SKM-1 treated with dmso at 0.1 percent for 144 hours (cell line): ENCODE measurements at regions not wholly inside any gene's neighbourhood (a gene's known extent, or its start where the extent isn't known, plus 50 kb on each side); places are given as distances from the start of the nearest gene placed in this dataset.
"Not testable (repeated sequence)": the region's sequence is repeated elsewhere in the genome, so short reads cannot be mapped to it uniquely, and the experiment has no call there.

Experiments used
- DNase-seq: peaks from one replicate; lab custom pipeline; 2025; ENCODE audit not compliant: unreplicated experiment; lab: John Stamatoyannopoulos, UW

DNA sequence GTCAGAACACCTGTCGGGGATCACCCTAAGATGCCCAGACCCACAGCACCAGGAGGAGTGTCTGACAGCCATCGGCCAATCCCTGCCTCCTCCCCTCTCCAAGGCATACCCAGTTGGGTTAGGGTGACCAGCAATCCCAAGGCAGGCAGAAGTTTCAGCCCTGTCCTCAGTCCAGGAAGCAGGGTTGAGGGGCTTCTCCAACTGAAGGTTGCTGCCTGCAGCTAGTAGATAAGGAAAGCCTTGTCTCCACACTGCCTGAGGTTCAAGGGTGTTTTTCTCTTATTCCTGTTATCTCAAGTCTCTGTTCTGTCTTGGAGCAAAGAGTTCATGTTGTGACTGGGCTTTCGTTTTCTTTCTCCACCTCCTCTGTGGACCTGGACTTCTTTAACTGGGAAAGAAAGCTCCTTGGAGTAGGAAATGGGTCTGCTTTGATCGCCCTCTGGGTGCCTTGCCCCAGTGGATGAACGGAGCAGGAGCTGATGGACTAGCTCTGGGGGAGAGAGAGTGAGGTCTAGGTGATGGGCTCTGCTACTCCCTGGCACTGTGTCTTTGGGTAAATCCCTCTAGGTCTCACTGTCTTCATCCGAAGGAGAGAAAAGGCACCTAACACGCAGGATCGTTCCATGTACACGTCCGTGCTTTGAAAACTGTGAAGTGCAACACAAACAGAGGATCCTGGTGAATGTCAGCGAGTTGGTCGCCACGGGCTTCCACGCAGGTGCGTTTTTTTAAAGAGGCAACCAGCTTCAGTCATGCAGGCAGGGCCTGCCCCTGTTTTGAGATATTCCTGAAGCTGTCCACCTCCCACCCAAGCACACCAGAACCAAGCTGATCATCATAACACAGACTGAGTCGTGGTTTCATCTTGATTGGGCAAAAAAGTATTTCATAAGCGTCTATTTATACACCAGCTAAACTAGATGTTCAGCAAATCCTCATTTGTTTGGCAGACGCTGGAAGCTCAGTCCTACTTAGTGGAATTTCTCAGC lies 52.5 kb upstream of the FOXN3 start:
- no peak for DNase-seq

DNA sequence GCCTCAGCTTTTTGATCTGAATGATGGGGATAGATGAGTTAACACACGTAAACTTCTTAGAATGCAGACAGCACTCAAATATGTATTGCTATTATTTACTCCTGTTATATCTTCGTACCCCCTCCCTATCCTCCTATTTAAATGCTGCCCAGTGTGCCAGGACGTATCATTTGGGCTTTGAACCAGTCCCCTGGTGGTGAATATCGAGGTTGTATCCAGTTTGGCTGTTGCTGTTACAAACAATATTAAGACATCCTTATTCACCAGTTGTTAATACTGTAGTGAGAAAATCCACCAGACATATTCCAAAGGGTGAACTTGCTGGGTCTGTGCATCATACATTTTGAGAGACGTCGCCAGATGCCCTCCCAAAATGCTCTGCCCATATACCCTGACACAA lies 51.5 kb upstream of the FOXN3 start:
- DNase-seq: no peak

DNA sequence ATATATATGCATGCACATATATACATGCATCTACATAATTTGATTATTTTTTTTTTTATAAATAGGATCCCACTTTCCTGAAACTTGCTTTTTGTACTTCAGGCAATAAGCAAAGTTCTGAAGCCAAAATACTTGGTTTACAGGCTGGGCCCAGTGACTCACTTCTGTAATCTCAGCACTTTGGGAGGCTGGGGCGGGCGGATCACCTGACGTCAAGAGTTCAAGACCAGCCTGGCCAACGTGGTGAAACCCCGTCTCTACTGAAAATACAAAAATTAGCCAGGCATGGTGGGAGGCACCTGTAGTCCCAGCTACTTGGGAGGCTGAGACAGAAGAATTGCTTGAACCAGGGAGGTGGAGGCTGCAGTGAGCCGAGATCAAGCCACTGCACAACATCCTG lies 51.0 kb upstream of the FOXN3 start:
- DNase-seq: not testable (repeated sequence)

DNA sequence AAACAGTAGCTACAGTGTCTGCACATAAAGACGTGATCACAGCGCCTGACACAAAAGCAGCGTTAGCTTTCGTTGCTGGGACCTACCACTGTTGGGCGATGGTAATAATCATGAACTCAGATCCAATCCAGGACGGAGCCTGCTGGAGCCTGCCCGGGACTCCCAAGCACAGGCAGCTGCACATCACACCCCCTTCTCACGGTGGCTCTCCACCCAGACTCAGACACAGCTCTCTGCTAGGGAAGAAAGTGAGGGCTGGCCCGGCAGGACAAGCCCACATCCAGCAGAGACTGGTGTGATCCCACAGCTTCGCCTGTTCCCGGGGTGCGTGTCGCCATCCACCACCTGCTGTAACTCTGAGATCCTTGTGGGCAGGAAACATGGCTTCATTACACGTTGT lies 49.9 kb upstream of the FOXN3 start:
- DNase-seq: no peak
